ENCODE measurements at regions not wholly inside any gene's neighbourhood (a gene's known extent, or its start where the extent isn't known, plus 50 kb on each side); places are given as distances from the start of the nearest gene placed in this dataset.

DNA sequence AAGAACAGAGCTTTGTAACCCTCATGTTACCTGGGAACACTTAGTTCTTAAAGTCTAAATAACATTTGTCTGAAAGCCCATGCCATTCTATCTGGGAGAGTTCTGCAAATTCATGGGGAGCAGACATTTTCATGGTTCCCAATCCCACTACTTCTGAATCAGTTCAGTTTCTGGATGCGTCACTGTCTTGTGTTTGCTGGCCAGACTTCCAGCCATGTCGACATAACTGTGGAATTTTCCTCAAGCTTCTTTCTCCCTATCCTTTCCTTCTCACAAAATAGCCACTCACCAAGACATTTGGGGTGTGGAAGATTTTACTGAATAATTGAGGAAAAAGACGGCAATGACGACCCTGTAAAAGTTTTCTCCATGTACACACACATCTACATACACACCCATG, 272.5 kb downstream of the NEBL start:
- CTCF ChIA-PET: no interaction called here

More for the DNA sequence above, 272.5 kb downstream of the NEBL start:
- Histone ChIP-seq H3K27me3 (ENCODE audit: control insufficient read depth, insufficient read depth, low read length) (no peaks in the 10 kb centered on the region), H3K79me1 (ENCODE audit: low read depth in 1 of 2, low read length in 2 of 2) (no peaks in the 10 kb centered on the region), H3K14ac (replicated peaks; ENCODE audit: low read depth, low read length) (no peak overlapping the region), H2AFZ (replicated peaks; ENCODE audit: low read length, poor library complexity) (no peak overlapping the region), H4K8ac (ENCODE audit: low read depth in 2 of 2, low read length in 2 of 2) (no peak overlapping the region), H2BK120ac (ENCODE audit: low read depth, low read length) (no peak overlapping the region), H3K27ac (ENCODE audit: insufficient read depth, low read length) (no peak overlapping the region), H3K36me3 (ENCODE audit: control insufficient read depth, insufficient read depth, low read length) (no peaks in the 10 kb centered on the region), H2BK15ac (ENCODE audit: low read depth, low read length) (no peak overlapping the region), H2AK5ac (ENCODE audit: low read depth, low read length) (no peak overlapping the region), H3K23ac (ENCODE audit: low read depth, low read length) (no peak overlapping the region), H3K9ac (ENCODE audit: low read depth, low read length) (no peak overlapping the region), H3K4ac (ENCODE audit: low read depth, low read length) (no peak overlapping the region), H3K4me3 (ENCODE audit: insufficient read depth, low read depth, low read length) (no peak overlapping the region), H4K20me1 (ENCODE audit: insufficient read depth, low read length) (no peaks in the 10 kb centered on the region), H3K4me1 (ENCODE audit: control insufficient read depth, insufficient read depth, low read length) (no peaks in the 10 kb centered on the region), H2AK9ac (replicated peaks; ENCODE audit: low read depth, low read length, poor library complexity) (no peak overlapping the region), H3K9me1 (ENCODE audit: insufficient read depth, low read length) (no peaks in the 10 kb centered on the region), H4K5ac (ENCODE audit: low read depth, low read length) (no peak overlapping the region), H2BK20ac (ENCODE audit: low read depth, low read length) (no peak overlapping the region), H3K4me2 (ENCODE audit: low read depth, low read length) (no peak overlapping the region), H3K9me3 (ENCODE audit: control insufficient read depth, insufficient read depth, low read length) (no peaks in the 10 kb centered on the region), H3K56ac (ENCODE audit: extremely low read depth, insufficient read depth, low read length) (no peak overlapping the region), H2BK5ac (ENCODE audit: low read depth, low read length, poor library complexity, severe bottlenecking) (no peak overlapping the region), H3K18ac (ENCODE audit: low read depth, low read length) (no peak overlapping the region), H4K91ac (ENCODE audit: insufficient read depth, low read depth, low read length) (no peak overlapping the region)
- POLR2A ChIA-PET (ENCODE audit: unreplicated experiment): no interaction called here
- BruUV-seq (replicated peaks): no TSS peak
- dilution Hi-C loops (cut with HindIII; ENCODE audit: low sequenced_read_pairs, unreplicated experiment): no loop called here
- in situ Hi-C loops (cut with MboI; ENCODE audit: low sequenced_read_pairs): no loop called here
- WGBS, 2 experiments (ENCODE audit: extremely low coverage in 2 of 2, insufficient read length in 1 of 2): no CpG with 5 or more reads among the region's 4 CpGs
- TF ChIP-seq MAFK (IDR thresholded peaks at IDR 0.05; ENCODE audit: low read depth, low read length) (no peak), CHD1 (IDR thresholded peaks at IDR 0.05; ENCODE audit: low read depth, low read length) (no peak), NFE2L2 (IDR thresholded peaks at IDR 0.05; ENCODE audit: low read depth, low read length) (no peak), CEBPB (IDR thresholded peaks at IDR 0.05; ENCODE audit: low read depth, low read length) (no peak), MAZ (IDR thresholded peaks at IDR 0.05; ENCODE audit: borderline replicate concordance, low read depth, low read length) (no peak), FOS (IDR thresholded peaks at IDR 0.05; ENCODE audit: low read depth, low read length) (no peak), RAD21 (IDR thresholded peaks at IDR 0.05; ENCODE audit: low read length) (no peak), SMC3 (IDR thresholded peaks at IDR 0.05; ENCODE audit: low read depth, low read length) (no peak), BHLHE40 (IDR thresholded peaks at IDR 0.05; ENCODE audit: low read depth, low read length) (no peak), RCOR1 (IDR thresholded peaks at IDR 0.05; ENCODE audit: insufficient replicate concordance, low read length) (no peak), MXI1 (IDR thresholded peaks at IDR 0.05; ENCODE audit: borderline replicate concordance, low read depth, low read length) (no peak), POLR2A (IDR thresholded peaks at IDR 0.05; ENCODE audit: low read depth, low read length) (no peak), RFX5 (IDR thresholded peaks at IDR 0.05; ENCODE audit: low read depth, low read length) (no peak)
- TF ChIP-seq, protein P1, sequence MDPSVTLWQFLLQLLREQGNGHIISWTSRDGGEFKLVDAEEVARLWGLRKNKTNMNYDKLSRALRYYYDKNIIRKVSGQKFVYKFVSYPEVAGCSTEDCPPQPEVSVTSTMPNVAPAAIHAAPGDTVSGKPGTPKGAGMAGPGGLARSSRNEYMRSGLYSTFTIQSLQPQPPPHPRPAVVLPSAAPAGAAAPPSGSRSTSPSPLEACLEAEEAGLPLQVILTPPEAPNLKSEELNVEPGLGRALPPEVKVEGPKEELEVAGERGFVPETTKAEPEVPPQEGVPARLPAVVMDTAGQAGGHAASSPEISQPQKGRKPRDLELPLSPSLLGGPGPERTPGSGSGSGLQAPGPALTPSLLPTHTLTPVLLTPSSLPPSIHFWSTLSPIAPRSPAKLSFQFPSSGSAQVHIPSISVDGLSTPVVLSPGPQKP (IDR thresholded peaks at IDR 0.05; ENCODE audit: borderline replicate concordance, low read depth, low read length): no peak
- TF ChIP-seq, protein P2, sequence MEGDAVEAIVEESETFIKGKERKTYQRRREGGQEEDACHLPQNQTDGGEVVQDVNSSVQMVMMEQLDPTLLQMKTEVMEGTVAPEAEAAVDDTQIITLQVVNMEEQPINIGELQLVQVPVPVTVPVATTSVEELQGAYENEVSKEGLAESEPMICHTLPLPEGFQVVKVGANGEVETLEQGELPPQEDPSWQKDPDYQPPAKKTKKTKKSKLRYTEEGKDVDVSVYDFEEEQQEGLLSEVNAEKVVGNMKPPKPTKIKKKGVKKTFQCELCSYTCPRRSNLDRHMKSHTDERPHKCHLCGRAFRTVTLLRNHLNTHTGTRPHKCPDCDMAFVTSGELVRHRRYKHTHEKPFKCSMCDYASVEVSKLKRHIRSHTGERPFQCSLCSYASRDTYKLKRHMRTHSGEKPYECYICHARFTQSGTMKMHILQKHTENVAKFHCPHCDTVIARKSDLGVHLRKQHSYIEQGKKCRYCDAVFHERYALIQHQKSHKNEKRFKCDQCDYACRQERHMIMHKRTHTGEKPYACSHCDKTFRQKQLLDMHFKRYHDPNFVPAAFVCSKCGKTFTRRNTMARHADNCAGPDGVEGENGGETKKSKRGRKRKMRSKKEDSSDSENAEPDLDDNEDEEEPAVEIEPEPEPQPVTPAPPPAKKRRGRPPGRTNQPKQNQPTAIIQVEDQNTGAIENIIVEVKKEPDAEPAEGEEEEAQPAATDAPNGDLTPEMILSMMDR (conservative IDR thresholded peaks at IDR 0.05; ENCODE audit: low read depth, low read length): no peak
- TF ChIP-seq, protein P3, sequence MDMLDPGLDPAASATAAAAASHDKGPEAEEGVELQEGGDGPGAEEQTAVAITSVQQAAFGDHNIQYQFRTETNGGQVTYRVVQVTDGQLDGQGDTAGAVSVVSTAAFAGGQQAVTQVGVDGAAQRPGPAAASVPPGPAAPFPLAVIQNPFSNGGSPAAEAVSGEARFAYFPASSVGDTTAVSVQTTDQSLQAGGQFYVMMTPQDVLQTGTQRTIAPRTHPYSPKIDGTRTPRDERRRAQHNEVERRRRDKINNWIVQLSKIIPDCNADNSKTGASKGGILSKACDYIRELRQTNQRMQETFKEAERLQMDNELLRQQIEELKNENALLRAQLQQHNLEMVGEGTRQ (IDR thresholded peaks at IDR 0.05; ENCODE audit: low read depth, low read length): no peak
- intact Hi-C loops (cut with micrococcal nuclease): no loop called here
- no peak for DNase-seq
- ATAC-seq (ENCODE audit: low read depth): no peak

Measured in IMR-90 (cell line).